GM12892 (cell line): ENCODE measurements at regions not wholly inside any gene's neighbourhood (a gene's known extent, or its start where the extent isn't known, plus 50 kb on each side); places are given as distances from the start of the nearest gene placed in this dataset.

Source experiments
- DNase-seq: peaks from one replicate; pipeline ENCODE4 v3.0.0; 2011; ENCODE audit not compliant: insufficient read length
- FAIRE-seq: peaks from 2 replicates; lab custom pipeline; 2011; peaks lifted over from hg19 to GRCh38; lab: Jason Lieb, UNC
- POLR2A ChIP-seq: IDR thresholded peaks from 2 replicates; pipeline ENCODE4 v1.6.1; 2011; ENCODE audit warnings: low read depth, low read length, control low read depth
- POLR2AphosphoS5 ChIP-seq: IDR thresholded peaks from 2 replicates; pipeline ENCODE4 v1.6.1; 2011; ENCODE audit warnings: low read depth, low read length, control low read depth
- TAF1 ChIP-seq: IDR thresholded peaks from 2 replicates; pipeline ENCODE4 v1.6.1; 2011; ENCODE audit warnings: low read depth, mild to moderate bottlenecking, control low read depth, low read length, borderline replicate concordance

- no peak for DNase-seq
- no peak for FAIRE-seq
- no peak for TF ChIP-seq TAF1
- no peak for TF ChIP-seq POLR2A
- TF ChIP-seq POLR2AphosphoS5 = no peak
Observed at GRCh38 chr5:173793648-173794548, 94.3 kb upstream of the CPEB4 start.

- DNase-seq = no peak
- FAIRE-seq = no peak
- no peak for TF ChIP-seq TAF1
- TF ChIP-seq POLR2AphosphoS5 = no peak
- TF ChIP-seq POLR2A = no peak
Observed at GRCh38 chr5:173794901-173795416, 93.2 kb upstream of the CPEB4 start.

- no peak for DNase-seq
- no peak for FAIRE-seq
- TF ChIP-seq TAF1 = no peak
- no peak for TF ChIP-seq POLR2AphosphoS5
- no peak for TF ChIP-seq POLR2A
Observed at GRCh38 chr5:173795601-173796000, 92.5 kb upstream of the CPEB4 start.

GRCh38 chr5:173796721-173797495 is 91.2 kb upstream of the CPEB4 start:
- TF ChIP-seq TAF1 (no peak), POLR2AphosphoS5 (no peak), POLR2A (no peak)
- DNase-seq = no peak
- FAIRE-seq = no peak

- no peak for TF ChIP-seq POLR2AphosphoS5
- TF ChIP-seq POLR2A = no peak
- no peak for TF ChIP-seq TAF1
- no peak for FAIRE-seq
- no peak for DNase-seq
Observed at GRCh38 chr5:173798127-173798810, 89.9 kb upstream of the CPEB4 start.

GRCh38 chr5:173800340-173800739 is 87.8 kb upstream of the CPEB4 start:
- no peak for DNase-seq
- TF ChIP-seq POLR2AphosphoS5 (no peak), TAF1 (no peak), POLR2A (no peak)
- no peak for FAIRE-seq

GRCh38 chr5:173801006-173801405 is 87.1 kb upstream of the CPEB4 start:
- FAIRE-seq = no peak
- DNase-seq = no peak
- TF ChIP-seq TAF1 (no peak), POLR2AphosphoS5 (no peak), POLR2A (no peak)

GRCh38 chr5:173802670-173803165 is 85.4 kb upstream of the CPEB4 start:
- TF ChIP-seq POLR2A (no peak), POLR2AphosphoS5 (no peak), TAF1 (no peak)
- FAIRE-seq (no peak), DNase-seq (no peak)

GRCh38 chr5:173804579-173804978 is 83.6 kb upstream of the CPEB4 start:
- TF ChIP-seq POLR2AphosphoS5 (no peak), POLR2A (no peak), TAF1 (no peak)
- DNase-seq = no peak
- no peak for FAIRE-seq

GRCh38 chr5:173806270-173807035 is 81.7 kb upstream of the CPEB4 start:
- TF ChIP-seq TAF1 = no peak
- no peak for TF ChIP-seq POLR2A
- no peak for TF ChIP-seq POLR2AphosphoS5
- FAIRE-seq (no peak), DNase-seq (no peak)
